CD4-positive, alpha-beta T cell treated with Interleukin-10 for 1 hour (primary cell): ENCODE measurements at regions not wholly inside any gene's neighbourhood (a gene's known extent, or its start where the extent isn't known, plus 50 kb on each side); places are given as distances from the start of the nearest gene placed in this dataset.
A peak's percentile ranks its signal among the peaks of the same experiment; 100 is the strongest.

ENCODE experiments used
- DNase-seq: peaks from one replicate; pipeline ENCODE4 v3.0.0-alpha.2; 2020

- DNase-seq = peak; percentile 59
These were observed 156.2 kb downstream of the MELK start for GRCh38 chr9:36728651-36729520.

DNA sequence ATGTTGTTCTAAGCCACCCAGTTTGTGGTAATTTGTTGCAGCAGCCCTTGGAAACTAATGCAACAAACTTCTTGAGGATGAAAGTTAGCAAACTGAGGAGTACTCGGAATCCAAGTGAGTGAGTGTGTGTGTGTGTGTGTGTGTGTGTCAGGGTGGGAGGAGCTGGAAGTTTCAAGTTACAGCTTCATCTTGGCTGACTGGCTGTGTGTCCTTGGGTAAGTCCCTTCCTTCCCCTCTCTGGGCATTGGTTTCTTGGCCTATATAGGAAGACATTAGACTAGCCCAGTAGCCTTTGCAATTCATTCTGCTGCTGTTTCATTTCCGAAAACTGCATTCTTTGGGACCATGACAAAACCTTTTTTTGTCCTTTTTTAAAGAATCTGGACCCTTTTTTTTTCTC lies 157.2 kb downstream of the MELK start:
- DNase-seq = no peak

- no peak for DNase-seq
These were observed 157.7 kb downstream of the MELK start for GRCh38 chr9:36730414-36730813.

GRCh38 chr9:36731068-36731956 lies 158.6 kb downstream of the MELK start:
- DNase-seq = peak; percentile 4

DNA sequence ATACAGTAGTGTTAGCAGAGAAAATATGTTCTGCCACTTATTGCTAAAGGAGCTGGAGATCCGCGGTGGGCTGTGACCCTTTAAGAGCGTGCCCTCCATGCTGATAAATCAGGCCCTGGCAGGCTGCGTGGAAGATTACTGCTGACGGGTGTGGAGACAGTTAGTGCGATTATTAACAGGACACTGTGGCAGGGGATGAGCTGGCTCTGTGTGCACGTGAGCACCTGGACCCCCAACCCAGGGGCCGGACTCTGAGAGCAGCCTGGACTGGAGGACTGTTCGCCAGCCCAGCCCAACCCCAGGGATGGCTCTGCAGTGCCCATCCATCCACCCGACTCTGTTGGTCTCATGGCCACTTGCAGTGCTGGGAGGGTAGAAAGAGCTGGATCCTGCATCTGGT lies 162.0 kb downstream of the MELK start:
- no peak for DNase-seq

- DNase-seq = no peak
These were observed 164.0 kb downstream of the MELK start for GRCh38 chr9:36736648-36737047.

DNA sequence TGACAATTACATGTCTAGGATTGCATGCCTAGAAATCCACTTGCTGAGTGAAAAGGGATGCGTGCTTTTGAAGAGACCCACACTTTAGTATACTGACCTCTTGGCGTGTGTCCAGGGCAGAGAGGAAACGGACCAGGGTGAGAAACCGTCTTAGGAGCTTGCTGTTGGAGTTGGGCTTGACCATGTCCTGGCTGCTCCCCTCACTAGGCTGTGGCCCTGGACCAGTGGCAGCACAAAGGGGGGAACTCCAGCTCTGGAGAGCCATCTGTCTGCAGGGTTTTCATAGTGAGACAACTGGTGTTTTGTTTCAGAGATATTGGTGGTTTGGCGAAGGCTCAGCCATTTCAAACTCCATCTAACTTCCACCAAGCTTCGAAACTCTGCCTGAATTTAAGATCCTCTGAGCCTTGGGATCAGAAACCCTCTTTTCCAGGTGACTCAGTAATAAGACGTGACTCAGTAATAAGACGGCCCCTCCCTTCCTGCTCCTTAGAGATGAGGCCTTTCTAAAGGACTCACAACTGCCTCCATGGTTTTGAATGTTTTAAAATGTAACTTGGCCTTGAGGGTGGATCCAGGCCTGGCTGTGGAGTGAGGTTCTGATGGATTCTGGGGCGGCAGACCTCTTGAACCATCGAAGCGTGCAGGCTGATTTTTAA lies 165.8 kb downstream of the MELK start:
- DNase-seq = no peak

DNA sequence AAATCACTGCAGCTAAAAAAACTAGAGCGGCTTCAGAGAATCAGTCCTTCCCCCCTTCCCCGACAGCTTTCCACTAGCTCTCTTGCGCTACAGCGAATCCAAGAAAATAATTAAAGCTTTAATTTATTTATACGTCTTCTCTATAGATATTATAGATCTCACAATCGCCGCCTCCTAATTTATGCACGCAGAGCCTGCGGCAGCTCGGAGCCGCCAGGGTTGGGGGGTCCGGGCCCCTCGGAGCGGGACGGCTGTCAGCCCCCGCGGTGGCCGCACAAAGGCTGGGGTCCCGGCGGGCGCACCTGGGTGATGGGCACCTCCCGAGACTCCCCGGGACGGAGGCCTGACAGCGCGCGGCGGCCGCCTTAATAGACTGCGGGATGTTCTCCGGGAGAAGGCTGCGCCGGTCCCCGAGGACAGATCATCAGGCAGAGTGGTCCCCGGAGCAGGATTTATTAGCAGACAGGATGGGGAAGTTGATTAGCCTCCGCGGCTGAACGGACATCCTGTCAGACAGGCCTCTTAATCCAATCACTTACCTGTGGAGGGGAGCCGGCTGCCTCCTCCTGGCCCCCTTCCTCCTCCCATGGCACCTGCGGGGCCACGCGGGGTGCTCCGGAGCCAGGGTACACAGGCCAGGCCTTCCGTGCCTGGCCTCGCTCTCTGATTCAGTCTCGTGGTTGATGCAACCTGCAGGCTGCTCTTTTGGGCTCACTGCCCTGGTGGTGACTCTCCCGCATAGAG lies 166.8 kb downstream of the MELK start:
- DNase-seq = no peak

DNA sequence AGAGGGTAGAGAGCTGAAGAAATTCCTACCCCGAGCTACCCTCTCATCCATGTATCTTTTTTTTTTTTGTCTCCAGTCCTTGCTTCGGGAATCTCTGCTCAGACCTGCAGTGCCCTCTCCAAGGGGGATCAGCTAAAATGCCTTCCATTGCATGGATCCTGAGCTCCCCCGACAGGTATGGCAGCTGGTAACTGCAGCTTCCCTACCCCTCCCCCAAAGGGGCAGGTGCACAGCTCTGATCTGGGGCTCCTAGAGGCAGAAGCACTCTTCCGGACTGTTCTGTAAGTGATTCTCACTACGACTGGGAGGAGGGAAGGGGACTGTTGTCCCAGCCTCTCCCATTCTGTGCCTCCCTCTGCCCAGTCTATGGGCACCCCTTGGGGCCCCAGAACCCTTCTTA lies 169.6 kb downstream of the MELK start:
- no peak for DNase-seq

DNA sequence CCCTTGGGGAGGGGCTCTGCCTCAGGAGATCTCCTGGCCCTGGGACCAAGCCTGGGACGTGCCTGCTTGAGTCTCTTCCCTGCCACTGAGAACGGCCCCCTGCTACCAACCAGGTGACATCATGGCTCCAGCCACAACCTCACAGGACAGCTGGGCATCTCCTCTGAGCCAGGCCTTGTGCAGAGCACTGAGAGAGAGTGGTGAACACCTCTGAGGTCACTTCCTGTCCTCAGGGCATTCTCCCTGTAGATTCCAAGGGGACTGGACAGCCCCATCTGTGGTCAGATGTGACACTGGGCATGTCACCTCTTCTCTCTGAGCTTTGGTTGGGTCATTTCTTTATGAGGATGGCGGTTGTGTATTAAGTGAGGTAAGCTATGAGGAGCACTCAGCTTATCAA lies 172.0 kb downstream of the MELK start:
- DNase-seq = no peak

DNA sequence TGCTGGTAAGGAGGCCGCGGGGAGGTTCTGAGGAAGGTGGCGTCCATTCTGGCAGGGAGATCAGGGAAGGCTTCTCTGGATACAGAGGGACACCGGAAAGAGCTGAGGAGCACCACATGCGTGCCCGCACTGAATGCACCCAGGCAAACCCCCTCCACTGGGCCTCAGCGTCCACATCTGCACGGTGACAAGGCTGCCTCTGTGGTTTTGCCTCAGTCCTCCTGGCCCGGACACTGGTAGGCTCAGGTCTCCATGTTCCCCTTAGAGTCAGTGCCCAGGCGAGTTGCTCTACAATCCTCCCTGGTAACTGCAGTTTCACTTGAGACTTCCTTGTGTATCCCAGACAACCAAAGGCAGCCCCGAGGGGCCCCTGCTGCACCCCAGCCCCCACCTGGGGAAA lies 173.3 kb downstream of the MELK start:
- DNase-seq = no peak

DNA sequence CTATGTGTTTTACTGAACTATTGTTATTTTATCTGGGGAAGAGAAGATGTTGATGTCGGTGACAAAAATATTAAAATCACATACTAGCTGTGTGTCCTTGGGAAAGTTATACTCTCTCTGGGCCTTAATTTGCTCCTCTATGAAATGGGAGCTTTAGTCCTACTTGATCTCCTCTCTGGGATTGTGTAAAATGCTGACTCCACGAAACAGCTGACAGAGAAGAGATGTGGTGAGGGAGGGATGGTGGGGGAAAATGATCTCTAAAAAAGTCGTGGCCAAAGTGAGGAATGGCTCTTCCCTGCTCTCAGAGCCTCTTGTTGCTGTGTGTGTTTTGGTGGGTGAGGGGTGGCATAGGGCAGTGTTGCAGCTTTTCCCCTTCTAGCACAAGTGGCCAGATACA lies 173.7 kb downstream of the MELK start:
- DNase-seq = no peak

- DNase-seq = peak; percentile 7
These were observed 175.7 kb downstream of the MELK start for GRCh38 chr9:36748322-36748899.

GRCh38 chr9:36749461-36749860 lies 176.8 kb downstream of the MELK start:
- DNase-seq = no peak

GRCh38 chr9:36750630-36751029 lies 177.9 kb downstream of the MELK start:
- DNase-seq = no peak

DNA sequence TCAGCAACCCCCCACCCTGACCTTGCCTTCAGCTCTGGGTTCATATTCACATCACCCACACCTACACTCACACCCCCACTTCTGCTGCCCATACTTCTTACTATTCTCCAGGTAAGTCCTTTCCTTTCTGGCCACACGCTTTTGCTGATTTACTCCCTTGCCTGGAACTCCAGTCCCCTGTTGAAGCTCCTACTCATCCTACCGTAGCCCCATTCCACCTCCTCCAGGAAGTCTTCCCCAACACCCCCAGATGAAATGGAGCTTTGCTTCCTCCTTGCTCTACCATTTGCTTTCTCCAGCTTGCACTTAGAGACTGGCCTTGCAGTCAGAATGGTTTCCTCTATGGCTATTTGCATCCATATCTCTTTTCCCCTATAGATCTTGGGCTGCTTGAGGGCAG lies 182.3 kb downstream of the MELK start:
- no peak for DNase-seq

GRCh38 chr9:36759141-36759540 lies 186.4 kb downstream of the MELK start:
- DNase-seq = no peak

DNA sequence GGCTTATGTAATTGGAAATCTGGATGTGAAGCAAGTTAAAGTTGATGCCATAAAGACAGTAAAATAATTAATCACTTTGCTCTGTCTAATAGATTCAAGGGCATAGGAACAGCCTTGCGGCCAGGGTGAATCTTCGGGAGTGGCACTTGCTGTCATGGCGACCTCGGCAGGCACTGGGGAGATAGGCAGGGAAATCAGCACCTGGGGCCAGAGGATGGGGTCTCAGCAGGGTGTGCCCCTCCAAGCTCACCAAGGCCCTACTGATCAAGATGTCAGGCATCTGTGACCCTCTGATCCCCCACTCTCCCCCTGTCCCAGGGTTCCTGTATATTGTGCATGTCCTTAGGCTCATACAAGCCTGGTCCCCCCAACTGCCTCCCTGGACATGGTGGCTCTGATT lies 187.3 kb downstream of the MELK start:
- no peak for DNase-seq

DNA sequence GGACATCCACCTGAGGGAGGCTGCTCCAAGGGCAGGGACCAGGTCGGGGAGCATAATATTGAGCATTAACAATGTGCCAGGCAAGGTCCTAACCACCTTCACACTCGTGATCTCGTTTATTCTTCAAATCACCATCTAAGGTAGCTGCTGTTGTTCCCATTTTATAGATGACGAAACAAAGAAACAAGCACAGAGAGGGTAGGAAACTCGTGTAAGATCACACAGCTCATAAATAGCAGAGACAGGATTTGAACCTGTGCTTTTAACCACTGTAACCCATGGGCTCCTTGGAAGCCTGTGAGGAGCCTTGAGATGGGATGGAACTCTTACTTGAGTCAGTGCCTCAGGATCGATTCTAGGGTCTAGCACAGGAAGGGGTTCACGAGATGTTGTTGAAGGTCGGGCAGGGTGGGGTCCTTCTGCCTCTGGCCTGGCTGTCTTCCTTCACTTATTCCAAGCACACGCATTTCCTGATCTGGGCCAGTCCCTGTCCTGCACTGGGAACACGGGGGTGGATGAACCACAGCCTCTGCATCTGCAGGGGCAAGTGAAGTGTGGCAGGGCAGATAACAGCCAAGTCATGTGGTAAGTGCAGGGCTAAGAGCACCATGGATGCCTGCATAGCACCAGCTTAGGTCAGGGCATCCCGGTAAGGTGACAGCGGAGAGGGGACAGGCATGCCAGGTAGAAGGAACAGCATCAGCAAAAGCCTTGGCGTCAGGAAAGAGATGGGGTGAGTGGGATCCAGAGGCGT lies 188.1 kb downstream of the MELK start:
- no peak for DNase-seq

GRCh38 chr9:36762958-36763357 lies 190.3 kb downstream of the MELK start:
- DNase-seq = no peak

GRCh38 chr9:36763778-36764177 lies 191.1 kb downstream of the MELK start:
- no peak for DNase-seq
